Activated T-cell treated with anti-CD3 and anti-CD28 coated beads, Interleukin-2, amount 50 U/mL, for 4 hours (primary cell): ENCODE measurements at regions not wholly inside any gene's neighbourhood (a gene's known extent, or its start where the extent isn't known, plus 50 kb on each side); places are given as distances from the start of the nearest gene placed in this dataset.

Experiments
- ATAC-seq, 2 donors: fragments of 200-7000 bp; cut with Tn5 transposase; one replicate each; pipeline ENCODE4 v1.10.0; 2021
- DNase-seq: peaks from one replicate; pipeline ENCODE4 v3.0.0-alpha.2; 2020
- H3K27me3 Mint-ChIP-seq: one replicate; pipeline ENCODE4 v1.8.0; 2021; ENCODE audit warnings: low read depth, mixed read lengths
- H3K36me3 Mint-ChIP-seq: one replicate; pipeline ENCODE4 v1.8.0; 2022; ENCODE audit warnings: mixed read lengths; ENCODE audit not compliant: insufficient read depth
- H3K4me1 Mint-ChIP-seq: one replicate; pipeline ENCODE4 v1.8.0; 2021; ENCODE audit warnings: low read depth, mixed read lengths
- H3K4me3 Mint-ChIP-seq: one replicate; pipeline ENCODE4 v1.8.0; 2021; ENCODE audit warnings: mild to moderate bottlenecking, moderate library complexity, mixed read lengths
- H3K9me3 Mint-ChIP-seq: one replicate; pipeline ENCODE4 v1.8.0; 2021; ENCODE audit warnings: mixed read lengths

- H3K9me3 Mint-ChIP-seq = no peaks in the 10 kb centered on the region
Measured at GRCh38 chr5:173777674-173778073, 110.5 kb upstream of the CPEB4 start.

GRCh38 chr5:173778152-173778782, 109.9 kb upstream of the CPEB4 start:
- H3K4me1 Mint-ChIP-seq = peaks cover 30% of the 10 kb centered on the region
- no peak overlapping the region for H3K4me3 Mint-ChIP-seq
- ATAC-seq (no peak), DNase-seq (no peak)
- H3K36me3 Mint-ChIP-seq = no peaks in the 10 kb centered on the region
- no peaks in the 10 kb centered on the region for H3K9me3 Mint-ChIP-seq
- no peaks in the 10 kb centered on the region for H3K27me3 Mint-ChIP-seq

More at GRCh38 chr5:173777674-173778073, 110.5 kb upstream of the CPEB4 start:
- H3K27me3 Mint-ChIP-seq = no peaks in the 10 kb centered on the region
- ATAC-seq = no peak
- DNase-seq = no peak
- H3K4me1 Mint-ChIP-seq = peaks cover 28% of the 10 kb centered on the region
- H3K36me3 Mint-ChIP-seq = no peaks in the 10 kb centered on the region
- H3K4me3 Mint-ChIP-seq = no peak overlapping the region

GRCh38 chr5:173778784-173779304, 109.3 kb upstream of the CPEB4 start:
- no peak overlapping the region for H3K4me3 Mint-ChIP-seq
- ATAC-seq (no peak), DNase-seq (no peak)
- no peaks in the 10 kb centered on the region for H3K9me3 Mint-ChIP-seq
- peaks cover 30% of the 10 kb centered on the region for H3K4me1 Mint-ChIP-seq
- H3K36me3 Mint-ChIP-seq = no peaks in the 10 kb centered on the region
- H3K27me3 Mint-ChIP-seq = no peaks in the 10 kb centered on the region

- H3K4me1 Mint-ChIP-seq = peaks cover 28% of the 10 kb centered on the region
- no peak overlapping the region for H3K4me3 Mint-ChIP-seq
- H3K9me3 Mint-ChIP-seq = no peaks in the 10 kb centered on the region
- no peaks in the 10 kb centered on the region for H3K36me3 Mint-ChIP-seq
- ATAC-seq (no peak), DNase-seq (no peak)
- H3K27me3 Mint-ChIP-seq = no peaks in the 10 kb centered on the region
Measured at GRCh38 chr5:173780235-173781234, 107.6 kb upstream of the CPEB4 start.

- no peak for ATAC-seq
- Mint-ChIP-seq H3K36me3 (no peaks in the 10 kb centered on the region), H3K27me3 (no peaks in the 10 kb centered on the region), H3K4me3 (no peak overlapping the region), H3K4me1 (peaks cover 28% of the 10 kb centered on the region), H3K9me3 (no peaks in the 10 kb centered on the region)
- no peak for DNase-seq
Measured at GRCh38 chr5:173781432-173781815, 106.7 kb upstream of the CPEB4 start.

GRCh38 chr5:173781816-173782670, 106.1 kb upstream of the CPEB4 start:
- ATAC-seq = peak; percentile 79 to 84
- H3K27me3 Mint-ChIP-seq = no peaks in the 10 kb centered on the region

GRCh38 chr5:173782671-173783101, 105.5 kb upstream of the CPEB4 start:
- ATAC-seq = no peak
- no peaks in the 10 kb centered on the region for H3K36me3 Mint-ChIP-seq
- H3K4me1 Mint-ChIP-seq = peaks cover 31% of the 10 kb centered on the region
- DNase-seq = no peak
- H3K27me3 Mint-ChIP-seq = no peaks in the 10 kb centered on the region
- no peak overlapping the region for H3K4me3 Mint-ChIP-seq
- no peaks in the 10 kb centered on the region for H3K9me3 Mint-ChIP-seq

More at GRCh38 chr5:173781816-173782670, 106.1 kb upstream of the CPEB4 start:
- Mint-ChIP-seq H3K4me1 (peaks cover 31% of the 10 kb centered on the region), H3K4me3 (peak overlapping the region; percentile 4), H3K9me3 (no peaks in the 10 kb centered on the region), H3K36me3 (no peaks in the 10 kb centered on the region)
- peak; percentile 66 for DNase-seq

GRCh38 chr5:173783371-173783770, 104.8 kb upstream of the CPEB4 start:
- Mint-ChIP-seq H3K36me3 (no peaks in the 10 kb centered on the region), H3K4me1 (peaks cover 27% of the 10 kb centered on the region), H3K9me3 (no peaks in the 10 kb centered on the region), H3K27me3 (no peaks in the 10 kb centered on the region), H3K4me3 (no peak overlapping the region)
- ATAC-seq = no peak
- no peak for DNase-seq

- DNase-seq = no peak
- Mint-ChIP-seq H3K27me3 (no peaks in the 10 kb centered on the region), H3K36me3 (no peaks in the 10 kb centered on the region), H3K9me3 (no peaks in the 10 kb centered on the region), H3K4me3 (no peak overlapping the region), H3K4me1 (peaks cover 22% of the 10 kb centered on the region)
- no peak for ATAC-seq
Measured at GRCh38 chr5:173785400-173785799, 102.7 kb upstream of the CPEB4 start.

GRCh38 chr5:173785866-173786265, 102.3 kb upstream of the CPEB4 start:
- no peak for DNase-seq
- Mint-ChIP-seq H3K4me1 (peaks cover 22% of the 10 kb centered on the region), H3K4me3 (no peak overlapping the region), H3K27me3 (no peaks in the 10 kb centered on the region), H3K9me3 (no peaks in the 10 kb centered on the region), H3K36me3 (no peaks in the 10 kb centered on the region)
- no peak for ATAC-seq

GRCh38 chr5:173786286-173787187, 101.6 kb upstream of the CPEB4 start:
- no peak for ATAC-seq
- Mint-ChIP-seq H3K27me3 (no peaks in the 10 kb centered on the region), H3K9me3 (no peaks in the 10 kb centered on the region), H3K4me1 (peaks cover 19% of the 10 kb centered on the region), H3K36me3 (no peaks in the 10 kb centered on the region), H3K4me3 (no peak overlapping the region)
- no peak for DNase-seq

- Mint-ChIP-seq H3K4me3 (no peak overlapping the region), H3K9me3 (no peaks in the 10 kb centered on the region), H3K4me1 (peaks cover 5% of the 10 kb centered on the region), H3K27me3 (no peaks in the 10 kb centered on the region), H3K36me3 (no peaks in the 10 kb centered on the region)
- ATAC-seq = peak in 1 of 2 donors; percentile 46
- no peak for DNase-seq
Measured at GRCh38 chr5:173789031-173789920, 98.9 kb upstream of the CPEB4 start.
